Esophagus squamous epithelium (tissue), 4 donors: ENCODE measurements at regions not wholly inside any gene's neighbourhood (a gene's known extent, or its start where the extent isn't known, plus 50 kb on each side); places are given as distances from the start of the nearest gene placed in this dataset.

Experiments
- POLR2A ChIP-seq, 4 donors: fragments of 450-650 bp; IDR thresholded peaks; one replicate each; pipeline ENCODE4 v1.6.1; 2017; ENCODE audit warnings: antibody characterized with exemption in 4 of 4, mild to moderate bottlenecking in 4 of 4, moderate library complexity in 3 of 4
- TF ChIP-seq, protein P1 (sequence below), 6 experiments: fragments of 450-650 bp in 4 of 6; fragments of 200-600 bp in 2 of 6; sonication (generic) in 2 of 6; IDR thresholded peaks; one replicate each; pipeline ENCODE4 v1.5.1; 2016 to 2019; ENCODE audit warnings: antibody characterized with exemption in 6 of 6, mild to moderate bottlenecking in 4 of 6, moderate library complexity in 4 of 6

DNA sequence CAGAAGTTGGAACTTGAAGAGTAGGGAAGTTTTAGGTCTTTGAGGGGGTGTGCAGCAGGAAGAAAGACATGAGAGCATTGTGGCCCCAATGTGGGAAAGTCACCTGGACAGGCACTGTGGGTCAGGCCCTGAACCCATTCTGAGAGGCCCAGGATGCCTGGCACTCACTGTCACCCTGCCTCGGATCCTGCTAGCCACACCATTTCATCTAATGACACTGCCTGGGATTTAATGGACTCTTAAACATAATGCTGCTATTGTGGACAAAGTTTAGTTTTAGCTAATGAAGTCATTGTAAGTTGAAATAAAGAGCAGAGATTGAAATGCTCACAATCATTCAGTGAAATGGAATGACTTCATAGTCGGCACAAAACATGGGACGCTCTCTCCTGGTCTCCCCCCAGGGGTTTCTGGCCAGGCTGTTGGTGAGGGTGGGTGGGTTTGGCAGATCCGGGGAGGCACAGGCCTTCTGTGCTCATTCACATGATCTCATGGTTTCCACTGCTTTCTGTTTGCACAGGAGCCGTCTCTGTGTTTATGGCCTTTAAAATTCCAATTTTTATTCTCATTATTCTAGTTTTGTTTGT is 141.8 kb upstream of the KLHL29 start:
- TF ChIP-seq, protein P1, sequence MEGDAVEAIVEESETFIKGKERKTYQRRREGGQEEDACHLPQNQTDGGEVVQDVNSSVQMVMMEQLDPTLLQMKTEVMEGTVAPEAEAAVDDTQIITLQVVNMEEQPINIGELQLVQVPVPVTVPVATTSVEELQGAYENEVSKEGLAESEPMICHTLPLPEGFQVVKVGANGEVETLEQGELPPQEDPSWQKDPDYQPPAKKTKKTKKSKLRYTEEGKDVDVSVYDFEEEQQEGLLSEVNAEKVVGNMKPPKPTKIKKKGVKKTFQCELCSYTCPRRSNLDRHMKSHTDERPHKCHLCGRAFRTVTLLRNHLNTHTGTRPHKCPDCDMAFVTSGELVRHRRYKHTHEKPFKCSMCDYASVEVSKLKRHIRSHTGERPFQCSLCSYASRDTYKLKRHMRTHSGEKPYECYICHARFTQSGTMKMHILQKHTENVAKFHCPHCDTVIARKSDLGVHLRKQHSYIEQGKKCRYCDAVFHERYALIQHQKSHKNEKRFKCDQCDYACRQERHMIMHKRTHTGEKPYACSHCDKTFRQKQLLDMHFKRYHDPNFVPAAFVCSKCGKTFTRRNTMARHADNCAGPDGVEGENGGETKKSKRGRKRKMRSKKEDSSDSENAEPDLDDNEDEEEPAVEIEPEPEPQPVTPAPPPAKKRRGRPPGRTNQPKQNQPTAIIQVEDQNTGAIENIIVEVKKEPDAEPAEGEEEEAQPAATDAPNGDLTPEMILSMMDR (IDR thresholded peaks at IDR 0.05), result no peak
- no peak for TF ChIP-seq POLR2A (IDR thresholded peaks at IDR 0.05)
